A549 (cell line): ENCODE measurements at regions not wholly inside any gene's neighbourhood (a gene's known extent, or its start where the extent isn't known, plus 50 kb on each side); places are given as distances from the start of the nearest gene placed in this dataset.

Experiments
- ATAC-seq, 2 experiments: fragments of 200-7000 bp in 1 of 2; fragments of >200 bp in 1 of 2; cut with Nextera tagmentation in 1 of 2; cut with Tn5 transposase in 1 of 2; 3 replicates each; pipeline versions ENCODE4 v1.8.0 to v1.9.1; 2018 to 2020; ENCODE audit warnings: mild to moderate bottlenecking in 1 of 2, moderate library complexity in 1 of 2
- CTCF ChIA-PET: fragments of 300-600 bp; sonication (Branson Sonifier 250); formaldehyde crosslinking; extraction: SDS; loops from one replicate; lab custom pipeline; 2021; ENCODE audit warnings: antibody characterized with exemption, inconsistent platforms; lab: Yijun Ruan, JAX
- POLR2A ChIA-PET: fragments of 350-600 bp; formaldehyde crosslinking; extraction: SDS; loops from one replicate; lab custom pipeline; 2021; ENCODE audit warnings: antibody characterized with exemption, inconsistent platforms; lab: Yijun Ruan, JAX
- DNase-seq, 2 experiments: peaks; one replicate each; pipeline versions ENCODE4 v3.0.0 to v3.0.0-alpha.2; 2011 to 2016; ENCODE audit warnings: low read depth in 1 of 2, low spot score in 1 of 2
- FAIRE-seq: peaks from 2 replicates; lab custom pipeline; 2011; peaks lifted over from hg19 to GRCh38; lab: Jason Lieb, UNC
- H3K27ac ChIP-seq, 2 experiments: fragments of >200 bp; sonication (Bioruptor Twin); formaldehyde crosslinking; 3 replicates each; pipeline ENCODE4 v1.5.1; 2016 to 2017
- H3K4me1 ChIP-seq: fragments of >200 bp; sonication (Bioruptor Twin); formaldehyde crosslinking; 3 replicates; pipeline ENCODE4 v1.6.1; 2016
- H3K4me2 ChIP-seq: fragments of >200 bp; sonication (Bioruptor Twin); formaldehyde crosslinking; 3 replicates; pipeline ENCODE4 v1.6.1; 2016
- H3K4me3 ChIP-seq: fragments of >200 bp; sonication (Bioruptor Twin); formaldehyde crosslinking; 3 replicates; pipeline ENCODE4 v1.5.1; 2016
- H3K9me3 ChIP-seq: fragments of >200 bp; sonication (Bioruptor Twin); formaldehyde crosslinking; 3 replicates; pipeline ENCODE4 v1.6.1; 2016
- CBX8 ChIP-seq: fragments of 200-600 bp; sonication (generic); IDR thresholded peaks from 2 replicates; pipeline ENCODE4 v1.6.1; 2016
- EHF ChIP-seq: fragments of 250-450 bp; sonication (Bioruptor Pico); IDR thresholded peaks from 2 replicates; pipeline ENCODE4 v1.5.0; 2020; ENCODE audit warnings: mild to moderate bottlenecking
- FOSB ChIP-seq: fragments of 250-450 bp; sonication (Bioruptor Pico); IDR thresholded peaks from 2 replicates; pipeline ENCODE4 v1.5.0; 2020; ENCODE audit warnings: mild to moderate bottlenecking, moderate library complexity
- FOXS1 ChIP-seq: fragments of 250-450 bp; sonication (Bioruptor Pico); IDR thresholded peaks from 2 replicates; pipeline ENCODE4 v1.5.0; 2020; ENCODE audit warnings: mild to moderate bottlenecking, moderate library complexity
- GATA3 ChIP-seq: IDR thresholded peaks from 2 replicates; pipeline ENCODE4 v1.6.1; 2012; ENCODE audit warnings: borderline replicate concordance
- HDAC2 ChIP-seq: fragments of 200-600 bp; sonication (generic); IDR thresholded peaks from 2 replicates; pipeline ENCODE4 v1.6.1; 2016
- HOXB13 ChIP-seq: fragments of 250-450 bp; sonication (Bioruptor Pico); IDR thresholded peaks from 2 replicates; pipeline ENCODE4 v1.5.0; 2020; ENCODE audit warnings: low read depth, mild to moderate bottlenecking, moderate library complexity
- JUN ChIP-seq, 2 experiments: fragments of >200 bp; sonication (Bioruptor Twin); formaldehyde crosslinking; IDR thresholded peaks; 2 replicates in 1 of 2; 3 replicates in 1 of 2; pipeline ENCODE4 v1.6.1; 2016 to 2017
- KDM1A ChIP-seq: fragments of 200-600 bp; sonication (generic); IDR thresholded peaks from 2 replicates; pipeline ENCODE4 v1.6.1; 2016; ENCODE audit warnings: low read depth, mild to moderate bottlenecking
- MAZ ChIP-seq: fragments of 150-350 bp; IDR thresholded peaks from 2 replicates; pipeline ENCODE4 v1.6.1; 2014; ENCODE audit warnings: antibody characterized with exemption, low read depth, low read length, borderline replicate concordance
- NPAS2 ChIP-seq: fragments of 250-450 bp; sonication (Bioruptor Pico); IDR thresholded peaks from 2 replicates; pipeline ENCODE4 v1.8.0; 2022; ENCODE audit warnings: mild to moderate bottlenecking, moderate library complexity, borderline replicate concordance
- RCOR1 ChIP-seq: fragments of 150-350 bp; IDR thresholded peaks from 2 replicates; pipeline ENCODE4 v1.6.1; 2014; ENCODE audit warnings: antibody characterized with exemption, low read length, low read depth
- RFX5 ChIP-seq: fragments of 450-650 bp; IDR thresholded peaks from 2 replicates; pipeline ENCODE4 v1.7.1; 2014; ENCODE audit warnings: antibody characterized with exemption, mild to moderate bottlenecking, moderate library complexity
- SMC3 ChIP-seq: fragments of >200 bp; sonication (Bioruptor Twin); formaldehyde crosslinking; IDR thresholded peaks from 3 replicates; pipeline ENCODE4 v1.6.1; 2018; ENCODE audit warnings: inconsistent platforms
- SREBF2 ChIP-seq: fragments of 450-650 bp; IDR thresholded peaks from 2 replicates; pipeline ENCODE4 v1.6.1; 2014; ENCODE audit warnings: mild to moderate bottlenecking, moderate library complexity
- TFCP2L1 ChIP-seq: fragments of 250-450 bp; sonication (Bioruptor Pico); IDR thresholded peaks from 2 replicates; pipeline ENCODE4 v1.5.0; 2021; ENCODE audit warnings: mild to moderate bottlenecking
- TP53 ChIP-seq: fragments of 250-450 bp; sonication (Bioruptor Pico); IDR thresholded peaks from 2 replicates; pipeline ENCODE4 v1.5.0; 2021; ENCODE audit warnings: mild to moderate bottlenecking, moderate library complexity
- ZNF302 ChIP-seq: fragments of 250-450 bp; sonication (Bioruptor Pico); IDR thresholded peaks from 2 replicates; pipeline ENCODE4 v1.9.0; 2021; ENCODE audit warnings: inconsistent platforms, mild to moderate bottlenecking, moderate library complexity
- WGBS: methylation state at CpG from one replicate; pipeline ENCODE4 v1.1.6; 2017; ENCODE audit errors: missing lambda C conversion rate; 5-methylcytosine and 5-hydroxymethylcytosine counted together
- TF ChIP-seq, protein P1 (sequence below): IDR thresholded peaks from 2 replicates; pipeline ENCODE4 v1.6.1; 2012; ENCODE audit warnings: low read depth, borderline replicate concordance
- TF ChIP-seq, protein P2 (sequence below): IDR thresholded peaks from 2 replicates; pipeline ENCODE4 v1.6.1; 2012
- TF ChIP-seq, protein P3 (sequence below): fragments of 250-450 bp; sonication (Bioruptor Pico); IDR thresholded peaks from 2 replicates; pipeline ENCODE4 v1.5.0; 2021; ENCODE audit warnings: mild to moderate bottlenecking, moderate library complexity, borderline replicate concordance
- TF ChIP-seq, protein P4 (sequence below): fragments of >200 bp; sonication (Bioruptor Twin); formaldehyde crosslinking; IDR thresholded peaks from 3 replicates; pipeline ENCODE4 v1.6.1; 2016
- TF ChIP-seq, protein P5 (sequence below): fragments of >200 bp; sonication (Bioruptor Twin); formaldehyde crosslinking; IDR thresholded peaks from 2 replicates; pipeline ENCODE4 v1.6.1; 2016
- TF ChIP-seq, protein P6 (sequence below): fragments of 450-650 bp; IDR thresholded peaks from 2 replicates; pipeline ENCODE4 v1.6.1; 2014; ENCODE audit warnings: antibody characterized with exemption

DNA sequence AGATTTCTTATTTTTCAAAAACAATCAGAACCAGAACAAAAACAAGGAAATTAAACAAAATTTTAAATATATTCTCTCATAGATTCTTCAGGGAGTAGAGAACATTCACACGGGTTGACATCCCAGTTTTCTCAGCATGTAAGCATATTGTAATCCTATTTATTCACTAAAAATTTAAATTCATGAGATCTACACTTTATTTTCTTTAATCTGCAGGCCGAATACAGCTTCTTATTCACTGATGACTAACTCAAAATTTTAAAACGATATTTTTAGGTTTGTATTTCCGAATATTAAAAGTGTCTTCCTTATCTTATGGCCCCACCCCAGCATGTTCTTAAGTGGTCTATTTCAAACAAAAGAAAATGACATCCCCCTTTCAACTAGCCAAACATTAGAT lies 262.4 kb downstream of the MEIS1 start (continued):
- TF ChIP-seq, protein P1, sequence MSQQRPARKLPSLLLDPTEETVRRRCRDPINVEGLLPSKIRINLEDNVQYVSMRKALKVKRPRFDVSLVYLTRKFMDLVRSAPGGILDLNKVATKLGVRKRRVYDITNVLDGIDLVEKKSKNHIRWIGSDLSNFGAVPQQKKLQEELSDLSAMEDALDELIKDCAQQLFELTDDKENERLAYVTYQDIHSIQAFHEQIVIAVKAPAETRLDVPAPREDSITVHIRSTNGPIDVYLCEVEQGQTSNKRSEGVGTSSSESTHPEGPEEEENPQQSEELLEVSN = no peak
- no peak for TF ChIP-seq HDAC2
- TF ChIP-seq CBX8 = no peak
- TF ChIP-seq NPAS2 = no peak
- TF ChIP-seq, protein P2, sequence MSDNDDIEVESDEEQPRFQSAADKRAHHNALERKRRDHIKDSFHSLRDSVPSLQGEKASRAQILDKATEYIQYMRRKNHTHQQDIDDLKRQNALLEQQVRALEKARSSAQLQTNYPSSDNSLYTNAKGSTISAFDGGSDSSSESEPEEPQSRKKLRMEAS = no peak
- no peak for TF ChIP-seq JUN (IDR thresholded peaks at IDR 0.05)
- no peak for TF ChIP-seq TP53 (CRISPR knock-in tag)
- TF ChIP-seq, protein P3, sequence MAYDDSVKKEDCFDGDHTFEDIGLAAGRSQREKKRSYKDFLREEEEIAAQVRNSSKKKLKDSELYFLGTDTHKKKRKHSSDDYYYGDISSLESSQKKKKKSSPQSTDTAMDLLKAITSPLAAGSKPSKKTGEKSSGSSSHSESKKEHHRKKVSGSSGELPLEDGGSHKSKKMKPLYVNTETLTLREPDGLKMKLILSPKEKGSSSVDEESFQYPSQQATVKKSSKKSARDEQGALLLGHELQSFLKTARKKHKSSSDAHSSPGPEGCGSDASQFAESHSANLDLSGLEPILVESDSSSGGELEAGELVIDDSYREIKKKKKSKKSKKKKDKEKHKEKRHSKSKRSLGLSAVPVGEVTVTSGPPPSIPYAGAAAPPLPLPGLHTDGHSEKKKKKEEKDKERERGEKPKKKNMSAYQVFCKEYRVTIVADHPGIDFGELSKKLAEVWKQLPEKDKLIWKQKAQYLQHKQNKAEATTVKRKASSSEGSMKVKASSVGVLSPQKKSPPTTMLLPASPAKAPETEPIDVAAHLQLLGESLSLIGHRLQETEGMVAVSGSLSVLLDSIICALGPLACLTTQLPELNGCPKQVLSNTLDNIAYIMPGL (CRISPR knock-in tag) = no peak
- TF ChIP-seq MAZ = no peak

DNA sequence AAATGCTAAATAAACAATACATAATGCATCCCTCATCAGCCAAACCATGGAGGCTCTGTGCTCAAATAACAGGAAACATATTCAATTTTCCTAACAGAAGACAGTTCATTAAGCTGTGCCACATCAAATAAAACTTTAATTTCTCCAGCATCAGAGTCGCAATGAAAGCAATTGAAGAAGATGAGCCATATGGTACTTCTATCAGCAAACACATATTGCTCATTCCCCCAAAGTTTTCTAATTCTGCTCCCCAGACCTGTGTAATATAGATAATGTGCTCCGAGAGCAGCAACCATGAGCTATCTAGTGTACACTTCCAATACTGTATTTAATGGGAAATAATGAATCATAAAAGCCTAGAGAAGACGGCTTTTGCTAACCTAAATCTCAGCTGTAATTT lies 263.2 kb downstream of the MEIS1 start:
- H3K4me3 ChIP-seq = no peak overlapping the region
- DNase-seq (no peak), FAIRE-seq (no peak), ATAC-seq (no peak)
- ChIA-PET CTCF (interaction anchor here (1.9 kb wide), 1 partner anchor 15 kb away, joined by 5 read pairs; no protein-coding TSS in a partner anchor), POLR2A (no interaction called here)
- no peak overlapping the region for H3K27ac ChIP-seq
- TF ChIP-seq RFX5 (no peak), SREBF2 (no peak), HOXB13 (CRISPR knock-in tag) (no peak), TP53 (CRISPR knock-in tag) (no peak), FOXS1 (CRISPR knock-in tag) (no peak), TFCP2L1 (CRISPR knock-in tag) (no peak), RCOR1 (no peak), SMC3 (no peak), FOSB (no peak), ZNF302 (CRISPR knock-in tag) (no peak), GATA3 (no peak), NPAS2 (no peak), JUN (IDR thresholded peaks at IDR 0.05) (no peak), EHF (CRISPR knock-in tag) (no peak), KDM1A (no peak)
- TF ChIP-seq, protein P4, sequence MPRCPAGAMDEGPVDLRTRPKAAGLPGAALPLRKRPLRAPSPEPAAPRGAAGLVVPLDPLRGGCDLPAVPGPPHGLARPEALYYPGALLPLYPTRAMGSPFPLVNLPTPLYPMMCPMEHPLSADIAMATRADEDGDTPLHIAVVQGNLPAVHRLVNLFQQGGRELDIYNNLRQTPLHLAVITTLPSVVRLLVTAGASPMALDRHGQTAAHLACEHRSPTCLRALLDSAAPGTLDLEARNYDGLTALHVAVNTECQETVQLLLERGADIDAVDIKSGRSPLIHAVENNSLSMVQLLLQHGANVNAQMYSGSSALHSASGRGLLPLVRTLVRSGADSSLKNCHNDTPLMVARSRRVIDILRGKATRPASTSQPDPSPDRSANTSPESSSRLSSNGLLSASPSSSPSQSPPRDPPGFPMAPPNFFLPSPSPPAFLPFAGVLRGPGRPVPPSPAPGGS = no peak
- TF ChIP-seq, protein P5, sequence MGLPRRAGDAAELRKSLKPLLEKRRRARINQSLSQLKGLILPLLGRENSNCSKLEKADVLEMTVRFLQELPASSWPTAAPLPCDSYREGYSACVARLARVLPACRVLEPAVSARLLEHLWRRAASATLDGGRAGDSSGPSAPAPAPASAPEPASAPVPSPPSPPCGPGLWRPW = no peak
- TF ChIP-seq, protein P1 = no peak
- TF ChIP-seq, protein P6, sequence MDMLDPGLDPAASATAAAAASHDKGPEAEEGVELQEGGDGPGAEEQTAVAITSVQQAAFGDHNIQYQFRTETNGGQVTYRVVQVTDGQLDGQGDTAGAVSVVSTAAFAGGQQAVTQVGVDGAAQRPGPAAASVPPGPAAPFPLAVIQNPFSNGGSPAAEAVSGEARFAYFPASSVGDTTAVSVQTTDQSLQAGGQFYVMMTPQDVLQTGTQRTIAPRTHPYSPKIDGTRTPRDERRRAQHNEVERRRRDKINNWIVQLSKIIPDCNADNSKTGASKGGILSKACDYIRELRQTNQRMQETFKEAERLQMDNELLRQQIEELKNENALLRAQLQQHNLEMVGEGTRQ = no peak
- H3K4me2 ChIP-seq = no peak overlapping the region
- no peaks in the 10 kb centered on the region for H3K4me1 ChIP-seq
- no peaks in the 10 kb centered on the region for H3K9me3 ChIP-seq
- WGBS = 56% methylated on average over 3 of the region's 3 CpGs
